MM.1S (cell line): ENCODE measurements at regions not wholly inside any gene's neighbourhood (a gene's known extent, or its start where the extent isn't known, plus 50 kb on each side); places are given as distances from the start of the nearest gene placed in this dataset.

ENCODE experiments used
- CTCF ChIP-seq: fragments of 300-600 bp; sonication (generic); IDR thresholded peaks from 2 replicates; pipeline ENCODE4 v1.5.1; 2016; ENCODE audit warnings: antibody characterized with exemption, low read length, mixed read lengths
- EZH2 ChIP-seq: fragments of 300-600 bp; sonication (generic); optimal IDR thresholded peaks from 2 replicates; pipeline ENCODE3; 2017; ENCODE audit warnings: low read depth, mild to moderate bottlenecking, antibody characterized with exemption, low read length, mixed read lengths
- EZH2phosphoT487 ChIP-seq: fragments of 300-600 bp; sonication (generic); IDR thresholded peaks from 2 replicates; pipeline ENCODE4 v1.6.1; 2018; ENCODE audit warnings: antibody characterized with exemption, low read length

GRCh38 chr4:159024828-159025227 is 78.1 kb upstream of the RAPGEF2 start:
- TF ChIP-seq CTCF (no peak), EZH2 (no peak), EZH2phosphoT487 (no peak)
